ENCODE measurements at regions not wholly inside any gene's neighbourhood (a gene's known extent, or its start where the extent isn't known, plus 50 kb on each side); places are given as distances from the start of the nearest gene placed in this dataset.

DNA sequence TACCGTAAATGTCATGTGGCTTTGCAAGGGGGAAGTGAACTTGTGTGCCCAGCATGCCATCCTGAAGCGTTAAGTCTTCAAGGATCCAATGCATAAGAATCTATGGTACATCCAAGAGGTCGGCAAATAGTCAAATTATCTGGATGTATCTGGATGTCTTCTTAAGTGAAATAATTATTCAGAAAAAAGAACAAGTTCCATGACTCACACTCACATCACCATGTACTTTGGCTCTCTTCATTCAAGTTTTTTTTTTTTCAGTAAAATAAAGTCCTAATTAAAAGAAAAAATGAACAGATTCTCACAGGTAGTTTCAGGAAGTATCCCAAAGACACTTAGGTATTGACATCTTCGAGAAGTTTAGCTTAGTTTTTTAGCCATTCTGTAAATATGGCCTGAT is 62.7 kb upstream of the MEGF10 start:
- ATAC-seq (ENCODE audit: low read depth) (no peak), DNase-seq (ENCODE audit: low spot score in 2 of 2) (no peak)
- peaks cover 8% of the 10 kb centered on the region for H3K36me3 Mint-ChIP-seq
- H3K27me3 Mint-ChIP-seq = no peaks in the 10 kb centered on the region
- no peak overlapping the region for H3K27ac Mint-ChIP-seq
- peaks cover 26% of the 10 kb centered on the region for H3K4me1 Mint-ChIP-seq
- H3K4me3 Mint-ChIP-seq = no peak overlapping the region
- no peaks in the 10 kb centered on the region for H3K9me3 Mint-ChIP-seq

DNA sequence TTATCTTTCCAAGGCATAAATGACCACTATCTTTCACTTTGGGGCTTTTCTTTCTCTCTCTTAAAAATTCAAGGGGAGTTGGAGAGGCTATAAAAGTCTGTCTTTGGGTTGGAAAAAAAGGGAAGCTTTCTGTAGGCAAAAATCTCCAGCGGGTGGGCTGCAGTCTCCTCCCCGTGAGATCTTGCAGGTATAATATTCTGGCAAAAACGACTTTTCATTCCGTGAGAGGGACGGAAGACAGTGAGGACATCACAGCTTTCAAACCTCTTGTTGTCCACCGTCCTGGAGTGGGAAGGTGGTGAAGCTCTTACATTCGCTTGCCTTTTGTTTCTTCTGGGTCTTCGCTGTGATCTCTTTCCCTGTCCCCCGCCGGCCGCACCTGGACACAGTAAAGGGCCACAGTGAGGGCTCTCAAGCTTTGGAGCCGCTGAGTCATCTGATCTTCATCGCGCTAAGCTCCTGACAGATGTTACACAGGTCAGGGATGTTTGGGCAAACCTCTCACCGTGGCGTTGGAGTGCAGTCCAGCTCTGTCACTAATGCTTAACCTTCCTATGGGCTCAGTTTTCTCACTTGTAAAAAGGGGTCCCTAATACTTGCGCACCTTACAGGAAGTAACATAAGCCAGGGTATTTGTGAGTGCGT is 61.9 kb upstream of the MEGF10 start:
- Mint-ChIP-seq H3K4me1 (peaks cover 22% of the 10 kb centered on the region), H3K36me3 (peaks cover 8% of the 10 kb centered on the region), H3K27ac (peak overlapping the region; percentile 90), H3K4me3 (peak overlapping the region; percentile 86), H3K27me3 (no peaks in the 10 kb centered on the region), H3K9me3 (no peaks in the 10 kb centered on the region)
- no peak for ATAC-seq (ENCODE audit: low read depth)
- no peak for DNase-seq (ENCODE audit: low spot score in 2 of 2)

DNA sequence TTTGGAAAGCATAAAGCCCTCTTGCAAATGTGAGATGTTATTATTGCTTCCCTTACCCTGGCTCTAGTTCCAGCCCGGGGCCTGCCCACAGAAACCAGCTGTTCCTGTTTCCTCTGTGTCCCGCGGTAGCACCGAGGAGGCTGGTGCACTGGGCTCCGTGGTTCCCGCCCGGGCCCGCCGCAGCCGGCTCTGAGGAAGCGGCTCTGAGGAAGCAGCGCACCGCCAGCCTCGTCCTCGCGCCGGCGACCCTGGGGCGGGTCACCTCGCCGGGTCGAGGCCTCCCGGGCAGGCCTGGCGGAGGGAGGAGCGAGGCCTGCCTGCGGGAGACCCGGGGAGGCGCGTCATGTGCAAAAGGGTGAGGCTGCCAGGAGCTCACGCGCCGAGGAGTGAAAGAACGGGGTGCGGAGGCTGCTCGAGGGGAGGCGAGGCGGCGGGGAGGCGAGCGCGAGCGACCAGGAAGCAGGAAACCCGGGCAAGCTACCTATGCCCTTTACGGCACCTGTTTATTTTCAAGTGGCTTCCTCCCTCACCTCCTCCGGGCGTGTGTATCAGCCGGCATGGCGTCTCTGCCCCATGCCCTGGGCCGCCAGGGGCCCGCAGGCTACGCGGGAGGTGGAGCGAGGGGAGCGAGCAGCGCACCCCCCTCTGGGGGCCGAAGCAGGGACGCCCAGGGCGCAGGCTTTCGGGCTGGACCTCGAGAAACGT is 61.3 kb upstream of the MEGF10 start:
- no peaks in the 10 kb centered on the region for H3K9me3 Mint-ChIP-seq
- no peaks in the 10 kb centered on the region for H3K27me3 Mint-ChIP-seq
- peaks cover 21% of the 10 kb centered on the region for H3K4me1 Mint-ChIP-seq
- peak overlapping the region; percentile 86 for H3K4me3 Mint-ChIP-seq
- DNase-seq (ENCODE audit: low spot score in 2 of 2) (peak; percentile 38 to 55), ATAC-seq (ENCODE audit: low read depth) (peak; percentile 76)
- H3K27ac Mint-ChIP-seq = peak overlapping the region; percentile 90
- H3K36me3 Mint-ChIP-seq = peaks cover 8% of the 10 kb centered on the region

DNA sequence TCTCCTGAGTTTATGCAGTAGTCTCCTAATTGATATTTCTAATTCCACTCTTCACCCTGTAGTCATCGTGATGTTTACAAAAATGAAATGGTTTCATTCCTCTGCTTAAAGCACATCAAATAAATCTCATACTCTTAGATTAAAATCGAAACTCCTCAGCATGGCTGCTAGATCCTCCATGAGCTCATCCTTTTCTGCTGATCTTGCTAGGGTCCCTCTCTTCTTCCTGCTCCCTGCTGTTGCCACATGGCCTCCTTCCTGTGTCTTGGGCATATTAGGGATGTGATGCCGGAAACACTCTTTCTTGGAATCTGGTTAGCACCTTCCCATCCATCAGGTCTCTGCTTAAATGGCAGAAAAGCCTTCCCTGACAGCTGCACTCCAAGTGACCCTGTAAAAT is 59.5 kb upstream of the MEGF10 start:
- H3K4me3 Mint-ChIP-seq = peak overlapping the region; percentile 41

DNA sequence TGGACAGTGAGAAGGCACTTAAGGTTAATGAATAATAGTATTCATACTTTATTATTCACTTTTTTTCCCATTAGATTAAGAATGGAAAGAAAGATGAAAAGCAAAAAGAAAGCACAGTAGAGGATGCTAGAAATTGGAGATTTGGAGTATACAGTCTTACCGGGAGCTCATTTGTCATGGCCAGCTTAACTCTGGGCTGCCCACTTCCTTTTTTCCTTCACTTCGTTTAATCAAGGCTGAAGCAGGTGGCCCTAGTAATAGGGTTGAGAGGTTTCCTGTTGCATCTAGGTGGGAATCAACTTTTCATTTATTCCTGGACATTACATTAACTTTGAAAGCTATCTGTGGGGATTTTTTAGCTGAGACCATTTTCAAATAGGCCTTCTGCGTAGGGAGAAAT is 57.0 kb upstream of the MEGF10 start:
- no peaks in the 10 kb centered on the region for H3K9me3 Mint-ChIP-seq
- no peak overlapping the region for H3K27ac Mint-ChIP-seq
- H3K27me3 Mint-ChIP-seq = no peaks in the 10 kb centered on the region
- H3K36me3 Mint-ChIP-seq = peaks cover 23% of the 10 kb centered on the region
- no peak for DNase-seq (ENCODE audit: low spot score in 2 of 2)
- no peak overlapping the region for H3K4me3 Mint-ChIP-seq
- peaks cover 15% of the 10 kb centered on the region for H3K4me1 Mint-ChIP-seq
- no peak for ATAC-seq (ENCODE audit: low read depth)

More for the DNA sequence above, 59.5 kb upstream of the MEGF10 start:
- Mint-ChIP-seq H3K27ac (no peak overlapping the region), H3K4me1 (peaks cover 19% of the 10 kb centered on the region), H3K36me3 (peaks cover 12% of the 10 kb centered on the region), H3K9me3 (no peaks in the 10 kb centered on the region), H3K27me3 (no peaks in the 10 kb centered on the region)
- no peak for DNase-seq (ENCODE audit: low spot score in 2 of 2)
- no peak for ATAC-seq (ENCODE audit: low read depth)

DNA sequence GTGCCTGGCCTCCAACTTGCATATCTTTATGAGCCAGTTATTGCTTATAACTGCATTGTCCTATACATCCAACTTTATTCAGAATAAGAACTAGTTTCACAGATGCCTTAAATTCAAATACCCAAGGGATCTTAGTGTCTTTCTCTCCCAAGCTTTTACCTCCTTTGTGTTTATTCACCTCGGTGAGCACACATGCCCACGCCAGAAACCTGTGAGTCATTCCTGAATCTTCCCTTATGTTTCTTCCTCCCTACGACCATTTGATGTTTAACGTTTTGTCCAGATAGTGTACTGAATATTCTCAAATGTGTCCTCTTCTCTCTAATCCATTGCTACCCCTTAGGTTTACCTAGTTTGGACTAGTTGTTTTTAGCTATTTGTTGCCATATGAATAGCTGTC is 55.5 kb upstream of the MEGF10 start:
- Mint-ChIP-seq H3K27me3 (no peaks in the 10 kb centered on the region), H3K27ac (no peak overlapping the region), H3K9me3 (no peaks in the 10 kb centered on the region), H3K4me3 (no peak overlapping the region), H3K4me1 (peaks cover 8% of the 10 kb centered on the region), H3K36me3 (peaks cover 28% of the 10 kb centered on the region)
- DNase-seq (ENCODE audit: low spot score in 2 of 2) = no peak
- no peak for ATAC-seq (ENCODE audit: low read depth)

DNA sequence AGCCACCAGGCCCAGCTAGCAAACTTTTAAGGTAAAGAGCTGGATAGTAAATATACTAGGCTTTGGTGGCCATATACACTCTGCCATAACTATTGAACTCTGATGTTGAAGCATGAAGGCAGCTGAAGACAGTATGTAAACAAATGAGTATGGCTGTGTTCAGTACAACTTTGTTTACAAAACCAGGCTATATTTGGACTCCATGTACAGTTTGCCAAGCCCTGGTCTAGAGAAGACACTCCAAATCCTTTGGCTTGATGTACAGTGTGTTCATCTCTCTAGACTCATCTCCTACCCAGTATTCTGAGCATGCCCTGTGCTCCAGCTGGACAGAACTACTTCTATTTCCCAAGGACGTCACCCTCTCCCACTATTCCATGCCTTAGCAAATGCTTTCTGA is 54.3 kb upstream of the MEGF10 start:
- no peak overlapping the region for H3K4me3 Mint-ChIP-seq

More for the DNA sequence above, 54.3 kb upstream of the MEGF10 start:
- Mint-ChIP-seq H3K4me1 (peaks cover under 1% of the 10 kb centered on the region), H3K9me3 (no peaks in the 10 kb centered on the region), H3K36me3 (peaks cover 29% of the 10 kb centered on the region), H3K27ac (no peak overlapping the region), H3K27me3 (no peaks in the 10 kb centered on the region)
- no peak for DNase-seq (ENCODE audit: low spot score in 2 of 2)
- no peak for ATAC-seq (ENCODE audit: low read depth)
